ENCODE measurements at regions not wholly inside any gene's neighbourhood (a gene's known extent, or its start where the extent isn't known, plus 50 kb on each side); places are given as distances from the start of the nearest gene placed in this dataset.

DNA sequence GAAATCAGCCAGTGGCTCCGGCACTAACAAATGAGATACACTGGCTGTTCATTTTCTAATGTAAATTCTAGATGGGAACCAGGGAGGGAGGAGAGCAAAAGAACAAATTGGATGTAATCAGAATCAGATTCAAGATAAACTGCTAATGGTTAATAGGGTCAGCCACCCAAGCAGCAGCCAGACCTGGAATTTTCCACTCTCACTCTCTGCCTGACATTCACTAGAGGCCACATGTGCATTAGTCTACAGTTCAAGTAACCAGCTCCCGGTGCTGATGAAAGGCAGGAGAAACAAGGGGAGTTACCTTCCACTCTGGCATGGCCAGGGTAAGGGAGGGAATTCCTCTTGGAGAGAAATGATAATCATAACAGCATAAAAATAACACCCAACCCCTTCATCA is 597.7 kb downstream of the TOX3 start:
- TF ChIP-seq, protein P1, sequence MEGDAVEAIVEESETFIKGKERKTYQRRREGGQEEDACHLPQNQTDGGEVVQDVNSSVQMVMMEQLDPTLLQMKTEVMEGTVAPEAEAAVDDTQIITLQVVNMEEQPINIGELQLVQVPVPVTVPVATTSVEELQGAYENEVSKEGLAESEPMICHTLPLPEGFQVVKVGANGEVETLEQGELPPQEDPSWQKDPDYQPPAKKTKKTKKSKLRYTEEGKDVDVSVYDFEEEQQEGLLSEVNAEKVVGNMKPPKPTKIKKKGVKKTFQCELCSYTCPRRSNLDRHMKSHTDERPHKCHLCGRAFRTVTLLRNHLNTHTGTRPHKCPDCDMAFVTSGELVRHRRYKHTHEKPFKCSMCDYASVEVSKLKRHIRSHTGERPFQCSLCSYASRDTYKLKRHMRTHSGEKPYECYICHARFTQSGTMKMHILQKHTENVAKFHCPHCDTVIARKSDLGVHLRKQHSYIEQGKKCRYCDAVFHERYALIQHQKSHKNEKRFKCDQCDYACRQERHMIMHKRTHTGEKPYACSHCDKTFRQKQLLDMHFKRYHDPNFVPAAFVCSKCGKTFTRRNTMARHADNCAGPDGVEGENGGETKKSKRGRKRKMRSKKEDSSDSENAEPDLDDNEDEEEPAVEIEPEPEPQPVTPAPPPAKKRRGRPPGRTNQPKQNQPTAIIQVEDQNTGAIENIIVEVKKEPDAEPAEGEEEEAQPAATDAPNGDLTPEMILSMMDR (IDR thresholded peaks at IDR 0.05): no peak
- TF ChIP-seq ZFX (IDR thresholded peaks at IDR 0.05; ENCODE audit: borderline replicate concordance): no peak
- H3K27ac ChIP-seq: no peak overlapping the region

DNA sequence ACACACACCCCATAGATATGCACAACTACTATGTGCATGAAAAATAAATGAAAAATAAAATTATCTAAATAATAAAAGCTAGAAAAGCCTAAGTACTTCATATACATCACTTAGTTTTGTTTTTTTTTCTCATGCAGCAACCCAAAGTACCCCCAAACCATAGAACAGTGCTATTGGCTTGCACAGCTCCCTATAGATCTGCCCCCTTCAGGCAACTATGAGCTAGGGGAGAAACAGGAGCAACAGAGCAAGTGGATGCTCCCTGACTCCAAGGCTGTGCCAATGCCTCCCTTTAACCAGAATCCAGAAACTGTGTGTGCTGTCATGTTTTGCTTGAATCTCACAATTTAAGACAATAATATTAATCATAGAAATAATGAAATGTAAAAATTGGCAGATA is 605.5 kb downstream of the TOX3 start:
- H3K27ac ChIP-seq: no peak overlapping the region
- TF ChIP-seq, protein P1 (IDR thresholded peaks at IDR 0.05): no peak
- no peak for TF ChIP-seq ZFX (IDR thresholded peaks at IDR 0.05; ENCODE audit: borderline replicate concordance)

DNA sequence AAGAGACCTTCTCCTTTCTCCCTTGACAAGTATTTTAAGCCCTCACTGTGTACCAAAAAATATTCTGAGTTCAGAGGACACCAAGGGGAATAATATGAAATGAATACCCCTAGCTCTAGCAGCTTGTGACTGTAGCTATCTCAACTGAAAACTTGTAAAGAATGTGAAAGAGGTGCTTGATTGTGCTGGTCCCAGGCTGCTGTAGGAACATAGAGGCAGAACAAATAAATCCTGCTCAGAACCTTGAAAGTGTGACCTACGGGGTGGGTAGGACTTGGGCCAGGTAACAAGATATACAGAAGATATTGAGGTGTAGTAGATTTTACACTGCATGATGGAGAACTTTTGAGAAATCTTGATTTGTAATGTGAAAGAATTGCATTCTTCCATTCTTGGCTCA is 606.8 kb downstream of the TOX3 start:
- no peak for TF ChIP-seq ZFX (IDR thresholded peaks at IDR 0.05; ENCODE audit: borderline replicate concordance)
- TF ChIP-seq, protein P1 (IDR thresholded peaks at IDR 0.05): no peak
- H3K27ac ChIP-seq: no peak overlapping the region

DNA sequence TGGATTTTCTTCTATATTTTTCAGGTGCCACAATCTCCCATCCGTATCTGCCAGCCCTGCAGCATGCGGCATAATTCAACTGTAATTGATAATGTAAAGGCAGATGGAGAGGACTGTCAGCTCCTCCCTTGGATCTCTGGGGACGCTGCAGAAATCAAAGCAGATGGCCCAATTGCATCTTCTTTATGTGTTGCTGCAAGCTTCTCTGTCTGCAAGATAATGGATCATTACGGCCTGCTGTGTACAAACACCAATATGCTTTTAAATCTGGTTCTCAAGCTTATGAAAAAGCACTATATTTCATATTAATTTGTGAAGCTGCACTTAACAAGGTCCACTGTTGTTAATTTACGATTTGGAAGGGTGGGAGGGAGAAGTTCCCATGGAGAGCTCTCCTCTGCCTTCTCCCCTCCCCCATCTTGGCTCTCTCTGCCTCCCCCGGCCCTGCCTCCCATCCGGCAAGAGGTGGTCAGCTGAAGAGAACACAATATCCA is 607.5 kb downstream of the TOX3 start:
- no peak overlapping the region for H3K27ac ChIP-seq

DNA sequence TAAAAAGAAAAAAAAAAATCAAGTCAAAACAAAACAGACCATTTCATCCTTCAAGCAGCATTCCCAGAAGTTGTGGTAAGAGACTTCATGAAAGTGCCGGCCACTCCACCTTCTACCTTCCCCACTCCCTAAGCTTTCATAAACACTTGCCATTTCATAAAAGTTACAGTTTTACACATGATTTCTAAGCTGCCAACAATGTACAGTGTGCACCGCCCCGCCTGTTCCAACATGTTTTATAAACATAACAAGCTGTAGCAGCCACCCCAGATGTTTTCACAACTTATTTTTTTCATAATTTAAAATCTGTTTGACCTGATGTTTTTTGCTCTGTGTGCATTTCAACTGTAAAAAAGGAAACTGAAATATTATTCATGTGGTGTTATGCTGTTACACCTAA is 608.1 kb downstream of the TOX3 start:
- no peak overlapping the region for H3K27ac ChIP-seq
- TF ChIP-seq ZFX (IDR thresholded peaks at IDR 0.05; ENCODE audit: borderline replicate concordance): no peak
- TF ChIP-seq, protein P1 (IDR thresholded peaks at IDR 0.05): no peak

More for the DNA sequence above, 607.5 kb downstream of the TOX3 start:
- TF ChIP-seq, protein P1 (IDR thresholded peaks at IDR 0.05): no peak
- TF ChIP-seq ZFX (IDR thresholded peaks at IDR 0.05; ENCODE audit: borderline replicate concordance): no peak

DNA sequence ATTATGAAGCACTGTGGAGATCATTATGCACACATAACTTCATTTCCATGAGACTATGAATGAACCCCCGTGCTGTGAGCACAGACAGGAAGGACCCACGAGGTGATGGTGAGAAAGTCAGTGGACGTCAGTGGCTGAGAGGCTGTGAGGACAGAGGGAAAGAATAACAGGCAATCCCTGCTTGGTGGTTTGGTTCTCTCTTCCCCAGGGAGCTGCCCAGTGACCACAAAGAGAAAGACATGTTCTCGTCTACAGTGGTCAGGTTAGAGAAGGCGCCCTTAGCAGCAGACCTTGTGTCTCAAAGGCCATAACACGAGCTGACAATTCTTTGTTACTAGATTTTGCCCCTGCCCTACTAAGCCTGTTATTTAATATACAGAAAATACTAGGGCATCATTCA is 609.2 kb downstream of the TOX3 start:
- H3K27ac ChIP-seq: no peak overlapping the region
- TF ChIP-seq ZFX (IDR thresholded peaks at IDR 0.05; ENCODE audit: borderline replicate concordance): no peak
- TF ChIP-seq, protein P1 (IDR thresholded peaks at IDR 0.05): no peak

DNA sequence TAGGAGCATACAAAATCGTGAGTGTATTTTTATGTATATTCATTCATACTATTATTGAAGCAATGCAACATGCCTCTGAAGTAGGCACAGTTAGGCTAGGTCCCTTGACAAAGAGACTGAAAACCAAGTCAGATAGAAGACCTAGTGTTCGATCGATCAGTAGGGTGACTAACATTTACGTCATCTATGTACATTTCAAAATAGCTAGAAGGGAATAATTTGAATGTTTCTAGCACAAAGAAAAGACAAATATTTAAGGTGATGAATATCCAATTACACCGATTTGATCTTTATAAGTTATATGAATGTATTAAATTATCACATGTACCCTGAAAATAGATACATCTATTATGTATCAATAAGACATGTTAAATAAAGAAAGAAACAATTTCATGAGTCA is 610.1 kb downstream of the TOX3 start:
- TF ChIP-seq, protein P1 (IDR thresholded peaks at IDR 0.05): no peak
- no peak for TF ChIP-seq ZFX (IDR thresholded peaks at IDR 0.05; ENCODE audit: borderline replicate concordance)
- H3K27ac ChIP-seq: no peak overlapping the region
